GM18909 (cell line): ENCODE measurements at regions not wholly inside any gene's neighbourhood (a gene's known extent, or its start where the extent isn't known, plus 50 kb on each side); places are given as distances from the start of the nearest gene placed in this dataset.

Experiments
- ATAC-seq: cut with Tn5 transposase; IDR thresholded peaks from one replicate; pipeline ENCODE4 v1.9.1; 2021; ENCODE audit warnings: mild to moderate bottlenecking; ENCODE audit not compliant: unreplicated experiment, poor library complexity

- no peak for ATAC-seq
These were observed 168.6 kb upstream of the KLF3 start for GRCh38 chr4:38495446-38495845.

- no peak for ATAC-seq
These were observed 166.9 kb upstream of the KLF3 start for GRCh38 chr4:38497121-38497520.

- ATAC-seq = no peak
These were observed 164.9 kb upstream of the KLF3 start for GRCh38 chr4:38499101-38499500.

DNA sequence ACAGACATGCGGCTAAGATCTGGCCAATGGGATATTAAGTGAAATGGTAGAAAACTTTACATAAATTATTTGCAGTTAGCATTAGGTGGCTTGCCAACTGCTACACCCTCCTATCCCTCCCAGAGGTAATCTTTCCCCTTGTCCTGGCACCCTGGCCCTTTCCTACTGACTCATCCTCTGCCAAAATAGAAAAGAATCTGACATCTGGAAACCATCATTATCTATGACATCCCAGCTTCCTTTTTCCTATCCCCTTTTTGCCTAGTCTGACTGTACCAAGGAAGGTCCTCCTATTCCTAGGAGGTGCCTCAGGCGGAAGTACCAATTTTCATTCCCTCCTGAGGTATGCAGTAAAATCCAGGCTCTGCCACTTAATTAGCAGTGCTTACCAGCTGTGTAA is 163.6 kb upstream of the KLF3 start:
- ATAC-seq = no peak

- ATAC-seq = no peak
These were observed 162.3 kb upstream of the KLF3 start for GRCh38 chr4:38501698-38502097.

DNA sequence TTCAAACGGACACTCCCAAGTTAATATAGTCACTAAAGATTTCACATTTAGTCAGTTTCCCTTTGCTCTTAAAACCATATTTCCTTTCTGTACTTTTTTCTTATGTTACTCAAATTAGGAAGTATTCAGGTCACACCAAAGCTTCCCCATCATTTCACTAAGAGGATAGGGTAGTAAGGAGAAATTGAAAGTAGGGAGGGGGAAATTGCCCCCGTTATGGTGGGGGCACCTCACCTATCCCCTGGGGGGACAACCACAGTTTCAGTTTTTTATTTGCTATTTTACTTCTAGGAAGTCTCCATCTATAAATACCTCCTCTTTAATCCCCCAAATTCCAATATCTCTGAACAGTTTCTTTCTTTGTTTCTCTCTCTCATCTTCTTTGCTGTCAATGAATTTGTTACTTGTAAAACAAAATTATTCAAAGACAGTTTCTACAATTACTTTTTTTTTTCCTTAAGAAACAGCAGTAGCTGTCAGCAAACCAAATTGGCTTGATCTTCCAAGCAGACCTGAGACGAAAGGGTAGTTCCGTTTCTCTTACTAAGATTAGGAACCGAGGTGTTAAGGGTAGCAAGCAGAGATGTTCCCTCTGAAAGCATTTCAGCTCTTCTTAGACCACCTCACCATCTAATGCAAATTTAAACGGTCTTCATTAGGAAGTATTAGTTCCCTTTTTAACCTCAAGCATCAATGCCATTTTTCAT is 160.2 kb upstream of the KLF3 start:
- peak; percentile 87 for ATAC-seq

GRCh38 chr4:38504396-38504715 is 159.6 kb upstream of the KLF3 start:
- ATAC-seq = no peak

DNA sequence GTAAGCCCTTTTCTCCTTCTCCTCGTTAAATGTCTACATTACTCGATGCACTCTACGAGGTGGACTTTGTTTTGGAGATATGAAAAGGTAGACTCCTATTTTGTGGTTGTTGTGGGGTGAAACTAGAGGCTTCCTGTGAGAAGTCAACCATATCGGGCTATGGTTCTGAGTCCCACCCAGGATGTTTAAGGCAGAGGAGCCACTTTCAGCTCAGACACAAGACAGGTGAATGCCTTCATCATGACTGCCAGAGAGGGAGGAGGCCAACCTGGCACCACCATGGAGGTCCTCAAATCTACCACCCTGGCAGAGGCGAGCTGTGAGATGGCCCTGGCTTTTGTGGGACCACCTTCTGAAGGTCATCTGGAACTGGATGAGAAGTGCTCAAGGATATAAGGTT is 154.4 kb upstream of the KLF3 start:
- peak; percentile 49 for ATAC-seq

DNA sequence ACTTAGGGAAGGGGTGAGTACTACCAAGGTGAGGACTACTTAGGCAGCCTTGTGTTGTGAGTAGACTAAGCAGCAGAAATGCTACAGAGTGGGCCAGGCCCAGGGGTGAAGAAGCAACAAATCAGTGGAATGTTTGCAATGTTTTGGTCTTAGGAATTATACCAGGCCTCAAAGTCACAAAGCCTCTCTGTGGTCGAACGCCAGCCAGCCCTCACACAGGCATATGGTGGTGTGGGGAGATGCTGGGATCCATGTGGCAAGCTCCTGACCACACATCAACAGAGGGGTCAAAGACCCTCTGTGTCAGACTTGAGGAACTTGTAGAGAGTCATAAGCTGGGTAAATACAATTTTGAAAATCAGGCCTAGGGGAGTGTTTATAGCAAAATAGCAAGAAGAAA is 153.8 kb upstream of the KLF3 start:
- ATAC-seq = no peak

DNA sequence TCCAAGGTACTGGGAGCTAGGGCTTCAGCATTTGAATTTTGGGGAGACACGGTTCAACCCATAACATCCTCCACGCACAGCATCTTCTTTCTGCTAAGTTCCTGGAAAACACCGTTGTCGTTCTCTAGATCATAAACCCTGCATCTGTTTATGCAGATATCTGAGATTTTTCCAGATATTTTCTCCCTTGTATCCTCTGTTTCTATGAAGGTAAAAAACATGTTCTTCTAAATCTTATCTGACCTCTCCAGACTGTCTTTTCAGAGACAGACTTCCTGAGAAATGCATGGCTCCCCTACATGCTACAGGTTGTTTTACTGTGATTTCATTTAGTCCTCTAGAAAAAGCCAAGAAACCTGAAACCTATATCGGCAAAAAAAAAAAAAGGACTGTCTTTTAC is 152.3 kb upstream of the KLF3 start:
- no peak for ATAC-seq

- no peak for ATAC-seq
These were observed 151.2 kb upstream of the KLF3 start for GRCh38 chr4:38512840-38513239.

DNA sequence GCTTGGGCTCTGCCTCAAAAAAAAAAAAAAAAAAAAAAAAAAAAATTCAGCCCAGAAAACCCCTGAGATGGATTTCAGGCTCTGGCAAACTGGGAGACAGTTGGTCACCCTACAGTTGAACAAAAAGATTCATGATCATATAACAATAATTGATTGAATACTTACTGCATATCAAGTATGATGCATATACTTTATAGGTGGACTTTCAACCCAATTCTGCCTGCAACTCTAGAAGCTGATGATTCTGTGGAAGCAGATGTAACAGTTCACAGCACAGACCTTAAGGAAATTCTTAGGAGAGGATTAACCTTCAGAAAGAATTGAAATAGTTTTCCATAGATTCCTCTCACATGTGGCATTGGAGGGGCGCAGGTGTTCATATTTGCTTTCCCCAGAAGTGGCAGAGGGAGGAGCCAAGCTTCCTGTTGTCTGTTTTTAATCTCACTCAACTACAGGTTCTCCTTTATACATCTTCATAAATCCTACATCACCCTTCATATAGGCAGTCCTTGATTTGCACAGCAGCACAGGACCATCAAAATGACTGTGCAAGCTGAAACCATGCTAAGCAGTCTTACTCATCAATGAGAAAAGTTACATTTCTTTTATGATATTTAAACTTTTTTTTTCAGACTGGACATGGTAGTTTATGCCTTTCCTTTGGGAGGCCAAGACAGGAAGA is 149.4 kb upstream of the KLF3 start:
- no peak for ATAC-seq

GRCh38 chr4:38516190-38516589 is 147.8 kb upstream of the KLF3 start:
- ATAC-seq = no peak

GRCh38 chr4:38519666-38520065 is 144.3 kb upstream of the KLF3 start:
- ATAC-seq = no peak

DNA sequence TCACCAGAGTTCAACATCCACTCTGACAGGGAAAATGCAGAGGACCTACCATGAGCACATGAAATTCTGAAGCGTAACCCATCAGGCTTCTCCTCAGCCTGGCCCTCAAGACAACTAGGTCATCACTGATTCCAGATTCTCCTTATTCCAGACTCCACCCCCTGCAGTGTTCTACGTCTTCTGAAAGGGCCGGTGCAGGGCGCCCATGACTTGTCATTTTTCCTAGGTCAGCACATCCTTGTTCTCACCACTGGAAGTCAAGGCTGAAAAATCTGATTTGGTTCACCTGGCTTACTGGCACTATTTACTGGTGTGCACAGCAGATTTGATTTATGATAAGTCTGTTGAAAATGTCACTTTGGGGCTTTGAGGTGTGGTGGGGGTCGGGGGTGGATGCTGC is 140.9 kb upstream of the KLF3 start:
- no peak for ATAC-seq

DNA sequence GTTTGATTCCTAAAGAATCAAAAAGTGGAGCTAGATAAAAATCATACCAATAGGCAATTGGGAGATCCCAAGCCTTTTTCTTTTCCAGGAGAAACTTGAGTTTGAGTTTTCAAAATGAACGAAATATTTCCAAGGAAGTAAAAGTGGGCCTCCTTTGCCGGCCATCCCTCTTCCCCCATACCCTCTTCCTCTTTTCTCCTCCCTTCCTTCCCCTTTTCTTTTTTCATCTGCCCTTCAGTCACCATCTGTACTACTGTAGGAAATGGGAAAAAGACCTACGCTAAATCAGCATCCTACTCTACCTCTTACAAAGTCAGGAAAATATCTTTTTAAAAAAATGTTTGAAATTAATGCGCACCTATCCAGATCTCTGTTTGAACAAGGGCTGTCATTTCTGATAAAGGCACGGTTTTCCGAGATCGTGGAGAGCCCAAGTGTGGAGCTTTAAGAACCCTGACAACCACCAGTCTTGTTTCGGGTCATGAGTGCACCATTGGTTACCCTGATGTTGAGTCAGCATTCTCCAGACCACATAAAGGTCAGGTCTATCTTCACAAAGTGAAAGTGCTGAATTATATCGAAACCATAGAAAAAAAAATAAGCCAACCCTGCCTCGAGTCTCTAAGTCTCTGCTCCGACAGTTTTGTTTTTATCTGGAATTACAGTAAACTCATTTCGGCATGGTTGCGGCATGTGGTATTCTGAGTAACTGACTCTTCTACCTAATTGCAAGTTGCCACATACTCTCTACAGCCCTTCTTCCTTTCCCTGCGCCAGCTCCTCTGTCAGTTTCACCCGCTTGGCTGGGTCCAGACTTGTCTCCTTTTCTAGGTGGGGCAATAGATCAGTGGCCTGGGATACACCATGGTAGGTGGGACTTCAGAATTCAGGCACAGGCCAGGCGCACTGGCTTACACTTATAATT is 140.2 kb upstream of the KLF3 start:
- ATAC-seq = peak; percentile 98

GRCh38 chr4:38526412-38526811 is 137.6 kb upstream of the KLF3 start:
- no peak for ATAC-seq

DNA sequence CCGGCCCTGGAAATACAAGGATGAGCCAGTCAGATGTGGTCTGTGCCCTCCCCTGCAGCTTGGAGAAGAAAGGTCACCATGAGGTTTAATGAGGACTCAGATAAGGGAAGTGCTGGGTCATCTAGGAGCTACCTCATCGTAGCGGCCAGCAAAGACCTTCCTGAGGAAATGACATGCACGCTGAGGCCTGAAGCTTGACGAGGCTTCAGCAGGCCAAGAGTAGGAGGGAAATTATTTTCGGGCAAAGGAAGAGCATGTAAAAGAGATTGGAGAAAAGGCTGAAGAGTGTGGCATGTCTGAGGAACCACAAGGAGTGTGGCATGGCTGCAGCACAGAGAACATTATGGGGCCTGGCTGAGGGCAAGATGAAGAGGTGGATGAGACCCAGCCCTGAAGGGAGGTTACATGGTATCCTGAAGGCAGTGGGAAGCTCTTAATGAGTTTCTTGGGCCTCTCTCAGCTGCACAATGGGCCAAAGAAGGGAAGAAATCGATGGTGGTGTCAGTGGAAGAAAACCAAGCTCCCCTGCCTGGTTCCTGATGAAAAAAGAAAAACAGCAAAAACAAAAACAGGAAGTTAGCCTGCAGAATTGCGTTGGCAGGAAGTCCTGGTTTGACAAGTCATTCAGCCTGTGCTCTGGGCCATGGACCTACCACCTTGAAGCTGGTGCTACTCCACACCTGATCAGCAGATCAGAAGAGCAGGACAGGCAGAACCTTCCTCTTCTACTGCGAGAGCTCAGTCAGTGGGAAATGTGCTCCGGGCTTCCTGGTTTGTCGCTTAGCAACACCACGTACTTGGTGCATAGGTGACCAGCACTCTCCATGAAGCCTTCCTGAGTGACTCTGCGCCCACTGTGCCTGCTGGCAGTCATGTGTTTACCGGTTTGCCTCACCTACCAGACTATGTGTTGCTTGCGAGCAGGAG is 134.5 kb upstream of the KLF3 start:
- peak; percentile 82 for ATAC-seq

GRCh38 chr4:38530486-38530885 is 133.5 kb upstream of the KLF3 start:
- no peak for ATAC-seq

GRCh38 chr4:38531141-38531727 is 132.8 kb upstream of the KLF3 start:
- ATAC-seq = no peak
